NCI-H82 treated with DMSO at 0.1 percent for 48 hours (cell line): ENCODE measurements at regions not wholly inside any gene's neighbourhood (a gene's known extent, or its start where the extent isn't known, plus 50 kb on each side); places are given as distances from the start of the nearest gene placed in this dataset.

Source experiments
- DNase-seq: peaks from one replicate; lab custom pipeline; 2025; ENCODE audit not compliant: unreplicated experiment; lab: John Stamatoyannopoulos, UW

- DNase-seq: no peak
These were observed 144.4 kb downstream of the NSG2 start for GRCh38 chr5:174189654-174190541.

- no peak for DNase-seq
These were observed 145.6 kb downstream of the NSG2 start for GRCh38 chr5:174191076-174191475.

DNA sequence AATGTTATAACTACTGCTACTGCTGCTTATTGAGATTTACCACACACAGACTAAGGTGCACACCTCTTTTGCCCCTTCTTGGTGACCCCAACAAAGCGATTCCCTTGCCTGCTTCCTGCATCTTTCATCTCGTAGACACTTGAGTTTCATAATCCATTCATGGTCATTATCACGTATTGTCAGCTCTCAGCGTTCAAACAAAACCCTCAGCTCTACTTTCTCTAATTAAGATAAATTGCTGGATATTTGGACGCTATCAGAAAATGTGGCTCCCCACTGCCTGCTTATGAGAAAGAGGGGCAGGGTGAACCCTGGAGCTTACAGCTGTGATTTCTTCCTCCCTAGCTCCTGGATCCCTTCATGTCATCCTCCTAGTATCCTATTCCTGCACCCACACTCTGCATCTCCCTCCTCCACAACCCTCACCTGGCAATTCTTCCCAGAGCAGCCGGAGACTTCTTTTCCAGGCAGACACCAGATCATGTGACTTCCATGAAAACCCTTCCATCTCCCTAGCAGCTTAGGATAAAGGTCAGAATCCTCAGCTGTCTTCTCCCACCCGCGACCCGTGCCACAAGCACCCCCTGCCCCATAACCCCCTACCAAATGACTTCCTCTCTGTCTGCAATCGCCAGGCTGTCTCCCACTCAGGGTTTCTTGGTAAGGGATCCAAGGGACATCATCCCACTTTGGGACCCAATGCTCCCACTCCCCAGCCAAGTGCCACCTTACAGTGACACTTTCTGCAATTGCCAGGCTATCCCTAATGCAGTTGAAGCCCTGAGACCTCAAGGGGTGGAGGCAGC, 146.5 kb downstream of the NSG2 start:
- DNase-seq: no peak

- no peak for DNase-seq
These were observed 147.4 kb downstream of the NSG2 start for GRCh38 chr5:174192901-174193300.

- DNase-seq: no peak
These were observed 150.0 kb downstream of the NSG2 start for GRCh38 chr5:174195517-174195916.

- no peak for DNase-seq
These were observed 152.4 kb downstream of the NSG2 start for GRCh38 chr5:174197929-174198328.

DNA sequence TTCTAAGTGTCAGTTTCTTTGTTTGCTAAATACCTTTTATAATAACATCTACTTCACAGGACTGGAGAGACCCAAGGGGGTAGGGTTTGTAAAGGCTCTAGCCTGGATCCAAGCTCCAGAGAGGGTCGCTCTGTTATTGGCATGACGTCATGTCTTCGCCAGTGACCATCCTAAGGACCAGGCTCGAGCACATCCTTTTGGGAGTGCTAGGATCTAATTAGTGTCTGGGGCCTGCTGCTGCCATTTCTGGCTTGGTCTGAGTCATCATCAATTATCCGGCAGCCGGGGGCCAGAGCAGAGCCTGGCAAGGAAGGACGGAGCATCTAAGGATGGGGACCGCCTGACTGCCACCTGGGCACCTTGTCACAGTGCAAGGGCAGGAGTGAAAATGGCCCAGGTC, 153.0 kb downstream of the NSG2 start:
- no peak for DNase-seq

DNA sequence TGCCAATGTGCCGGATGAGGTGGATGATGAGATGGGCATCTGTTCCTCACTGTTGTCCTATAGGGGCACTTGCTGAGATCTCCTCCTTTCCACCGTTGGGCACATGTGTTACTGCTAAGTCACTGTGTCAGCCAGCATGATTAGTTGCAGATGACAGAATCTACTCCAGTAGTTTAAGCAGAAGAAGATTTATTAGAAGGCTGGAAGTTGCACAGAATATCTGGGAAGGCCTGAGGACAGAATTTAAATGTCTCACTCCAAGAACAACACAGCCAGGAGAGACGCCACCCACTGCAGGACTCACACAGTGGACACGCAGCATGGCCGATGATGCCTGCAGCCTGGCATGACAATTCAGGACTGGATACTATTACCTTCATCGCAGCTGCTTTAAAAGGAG, 157.5 kb downstream of the NSG2 start:
- no peak for DNase-seq

DNA sequence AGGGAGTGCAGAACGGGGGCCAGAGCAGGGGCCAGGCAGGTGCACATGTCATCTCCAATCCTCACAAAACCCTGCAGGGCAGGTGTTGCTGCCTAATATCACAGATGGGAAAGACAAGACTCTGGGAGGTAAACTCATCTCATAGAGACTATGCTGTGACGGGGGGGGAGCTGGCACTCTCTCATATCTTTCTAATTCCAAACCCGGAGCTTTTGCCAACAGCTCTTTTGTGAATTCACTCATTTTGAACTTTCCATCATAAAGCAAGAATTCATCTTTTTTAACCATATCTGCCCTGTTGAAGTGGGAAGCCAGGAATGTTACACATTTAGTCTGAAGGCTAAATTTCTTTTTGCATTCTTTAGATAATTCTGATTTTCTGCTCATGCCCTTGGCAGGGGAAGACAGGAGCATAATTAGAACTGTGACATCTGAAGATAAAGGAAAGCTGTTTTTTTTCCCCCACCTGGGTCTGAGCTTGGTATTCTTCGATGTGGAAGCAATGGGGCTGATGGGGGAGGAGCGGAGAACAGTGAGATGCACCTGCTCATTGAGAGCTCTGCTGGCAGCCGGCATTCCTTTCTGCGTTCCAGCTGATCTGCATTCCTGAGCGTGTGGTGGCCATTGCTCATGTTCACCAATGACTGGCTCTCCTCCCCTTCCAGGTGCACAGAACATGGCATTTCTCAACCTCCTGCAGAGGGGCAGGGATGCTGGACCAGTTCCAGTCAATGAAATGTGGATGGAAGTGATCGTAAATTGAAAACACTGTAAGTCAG, 159.2 kb downstream of the NSG2 start:
- no peak for DNase-seq

DNA sequence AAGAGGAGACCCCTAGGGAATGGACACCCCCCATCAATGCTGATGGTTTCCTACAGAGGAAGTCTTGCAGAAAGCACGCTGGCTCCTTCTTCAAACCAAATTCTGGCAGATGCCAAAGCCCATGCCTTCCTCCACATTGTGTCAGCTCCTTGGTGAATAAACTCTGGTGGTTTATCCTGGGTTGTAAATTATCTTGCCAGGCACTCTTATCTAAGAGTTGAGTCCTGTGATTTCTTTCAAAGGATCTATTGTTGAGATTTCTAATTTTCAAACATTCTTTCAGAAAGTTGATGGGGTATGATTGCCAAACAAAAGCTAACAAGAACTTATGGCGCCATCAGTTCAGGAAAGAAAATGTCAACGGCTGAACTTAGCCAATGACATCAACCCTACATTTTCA, 160.4 kb downstream of the NSG2 start:
- no peak for DNase-seq

DNA sequence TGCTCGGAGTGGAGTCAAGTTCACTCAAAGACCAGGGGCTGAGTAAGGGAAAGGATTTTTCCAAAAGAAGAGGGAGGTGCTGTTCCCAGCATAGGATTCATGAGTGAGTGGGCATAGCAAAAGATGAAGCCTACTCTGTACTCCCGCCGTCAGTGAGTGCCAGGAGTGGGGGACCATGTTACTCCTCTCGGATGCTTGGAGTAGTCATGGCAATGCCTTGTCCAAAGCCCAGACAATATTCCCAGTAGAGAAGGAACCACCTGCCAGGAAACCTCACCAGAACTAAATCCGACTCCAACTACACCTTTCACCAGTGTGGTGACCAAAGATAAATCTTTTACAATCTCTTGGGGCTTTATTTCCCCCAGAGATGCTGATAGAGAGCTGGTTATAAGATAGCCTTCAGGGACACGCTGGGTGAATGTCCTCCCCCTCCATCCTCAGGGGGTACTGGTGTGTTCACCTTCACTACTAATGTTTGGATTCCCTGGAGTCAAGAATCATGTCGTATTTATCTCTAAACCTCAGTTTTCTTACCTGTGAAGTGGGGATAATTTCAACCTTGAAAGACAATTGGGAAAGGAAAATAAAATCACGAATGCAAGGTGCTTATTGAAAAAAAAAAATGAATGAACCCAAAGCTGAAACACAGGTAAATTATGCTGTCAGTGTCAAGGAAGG, 165.2 kb downstream of the NSG2 start:
- no peak for DNase-seq

- DNase-seq: no peak
These were observed 165.7 kb downstream of the NSG2 start for GRCh38 chr5:174211277-174211626.

DNA sequence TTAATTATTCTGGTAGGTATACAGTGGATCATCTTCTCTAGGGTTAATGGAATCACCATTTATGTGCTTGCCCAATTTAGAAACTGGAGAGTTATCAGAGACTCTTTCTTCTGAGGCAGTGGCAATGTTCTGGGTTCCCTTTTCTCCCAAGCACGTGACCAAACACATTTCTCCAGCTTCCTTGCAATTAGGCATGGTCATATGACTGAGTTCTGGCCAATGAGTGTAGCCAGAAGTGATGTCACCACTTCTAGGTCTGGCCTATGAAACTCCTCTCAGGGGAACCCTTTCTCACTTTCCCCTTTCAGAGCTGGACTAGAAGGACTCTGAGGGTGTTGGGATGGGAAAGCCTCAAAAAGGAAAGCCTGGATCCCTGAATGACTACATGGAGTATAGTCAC, 172.0 kb downstream of the NSG2 start:
- no peak for DNase-seq

DNA sequence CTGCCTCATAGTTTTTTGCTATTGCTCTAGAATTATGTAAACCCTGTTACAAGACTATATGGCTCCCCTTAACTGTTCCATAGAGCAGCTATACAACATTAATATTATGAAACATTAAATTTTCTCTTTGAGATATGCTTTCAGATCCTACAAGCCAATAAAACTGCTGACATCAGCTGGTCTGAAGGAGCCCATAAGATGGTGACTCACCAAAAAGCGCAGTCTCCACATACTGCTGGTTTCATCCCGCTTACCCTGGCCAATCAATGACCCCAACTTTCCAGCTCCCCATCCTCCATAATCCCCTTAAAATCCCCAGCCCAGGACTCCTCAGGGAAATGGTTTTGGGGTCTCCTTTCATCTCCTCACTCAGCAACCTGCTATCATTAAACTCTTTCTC, 172.7 kb downstream of the NSG2 start:
- DNase-seq: no peak

- peak; percentile 93 for DNase-seq
These were observed 174.9 kb downstream of the NSG2 start for GRCh38 chr5:174220417-174220816.

- peak; percentile 88 for DNase-seq
These were observed 175.9 kb downstream of the NSG2 start for GRCh38 chr5:174221436-174221835.

DNA sequence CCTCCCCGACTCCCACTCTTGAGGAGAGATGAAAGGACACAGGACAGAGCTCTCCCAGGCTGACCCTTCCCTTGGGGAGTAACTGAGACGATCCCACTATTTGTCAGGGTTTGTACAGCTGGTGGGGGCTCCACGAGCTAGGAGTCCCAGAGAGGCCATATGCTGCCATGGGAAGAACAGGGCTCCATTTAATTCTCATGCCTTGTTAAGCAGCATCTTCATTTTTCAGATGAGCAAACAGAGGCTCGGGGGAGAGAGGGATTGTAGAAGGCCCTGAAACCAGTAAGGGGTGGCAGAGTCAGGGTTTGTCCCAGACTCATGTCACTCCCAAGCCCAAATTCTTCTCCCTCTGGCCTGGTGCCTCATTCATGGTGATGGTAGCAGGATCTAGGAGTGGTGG, 176.4 kb downstream of the NSG2 start:
- no peak for DNase-seq

GRCh38 chr5:174222891-174223290, 177.4 kb downstream of the NSG2 start:
- DNase-seq: peak; percentile 48

DNA sequence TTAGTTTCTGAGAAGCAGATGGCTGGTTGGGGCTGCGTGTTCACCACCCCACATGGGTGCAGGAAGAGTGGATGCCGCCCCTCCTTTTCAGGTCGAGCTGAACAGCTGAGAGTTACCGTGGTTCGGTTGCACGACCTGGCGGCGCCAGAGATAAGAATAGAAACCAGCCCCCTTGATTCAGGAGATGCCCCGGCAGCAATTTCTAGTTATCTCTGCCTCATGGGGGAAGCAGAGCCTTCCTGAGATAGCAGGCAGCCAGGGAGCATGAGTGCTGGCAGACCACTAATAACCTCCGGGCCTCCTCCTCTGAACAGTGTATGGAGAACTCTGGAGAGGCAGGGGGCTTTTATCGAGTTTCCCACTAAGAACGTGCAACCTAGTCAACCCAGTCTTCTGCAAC, 177.8 kb downstream of the NSG2 start:
- no peak for DNase-seq

- no peak for DNase-seq
These were observed 183.6 kb downstream of the NSG2 start for GRCh38 chr5:174229068-174229467.
